GM23338 (cell line): ENCODE measurements at regions not wholly inside any gene's neighbourhood (a gene's known extent, or its start where the extent isn't known, plus 50 kb on each side); places are given as distances from the start of the nearest gene placed in this dataset.

Experiments used
- ATAC-seq: fragments of 200-7000 bp; cut with Tn5 transposase; 3 replicates; pipeline ENCODE4 v1.9.1; 2020
- DNase-seq: peaks from one replicate; pipeline ENCODE4 v3.0.0-alpha.2; 2015; ENCODE audit warnings: low spot score
- H2AFZ ChIP-seq: fragments of 200-600 bp; sonication (generic); 2 replicates; pipeline ENCODE4 v1.8.0; 2016; ENCODE audit warnings: antibody characterized with exemption, mild to moderate bottlenecking, moderate library complexity
- H3F3A ChIP-seq: fragments of 200-600 bp; sonication (generic); replicated peaks from 2 replicates; pipeline ENCODE4 v1.8.0; 2017; ENCODE audit warnings: antibody characterized with exemption, mixed run types, low read depth
- H3K27ac ChIP-seq: fragments of 200-600 bp; sonication (generic); 2 replicates; pipeline ENCODE4 v1.6.1; 2016; ENCODE audit warnings: low read depth
- H3K27me3 ChIP-seq: fragments of 200-600 bp; sonication (generic); 2 replicates; pipeline ENCODE4 v1.8.0; 2016; ENCODE audit warnings: mild to moderate bottlenecking, mixed run types, moderate library complexity; ENCODE audit not compliant: insufficient read depth
- H3K36me3 ChIP-seq: fragments of 200-600 bp; sonication (generic); 2 replicates; pipeline ENCODE4 v1.8.0; 2016; ENCODE audit warnings: mild to moderate bottlenecking; ENCODE audit not compliant: insufficient read depth
- H3K4me1 ChIP-seq: fragments of 200-600 bp; sonication (generic); 2 replicates; pipeline ENCODE4 v1.8.0; 2016; ENCODE audit warnings: mild to moderate bottlenecking, moderate library complexity; ENCODE audit not compliant: insufficient read depth
- H3K4me2 ChIP-seq: fragments of 200-600 bp; sonication (generic); 2 replicates; pipeline ENCODE4 v1.7.1; 2017; ENCODE audit warnings: mixed run types
- H3K4me3 ChIP-seq: fragments of 200-600 bp; sonication (generic); 2 replicates; pipeline ENCODE4 v1.6.1; 2016; ENCODE audit warnings: mixed run types
- H3K79me2 ChIP-seq: fragments of 200-600 bp; sonication (generic); replicated peaks from 2 replicates; pipeline ENCODE4 v1.8.0; 2017; ENCODE audit warnings: mild to moderate bottlenecking; ENCODE audit not compliant: insufficient read depth
- H3K9me2 ChIP-seq: fragments of 200-600 bp; sonication (generic); 2 replicates; pipeline ENCODE4 v1.8.0; 2017; ENCODE audit not compliant: insufficient read depth
- H4K20me1 ChIP-seq: fragments of 200-600 bp; sonication (generic); replicated peaks from 2 replicates; pipeline ENCODE4 v1.8.0; 2017; ENCODE audit warnings: mild to moderate bottlenecking; ENCODE audit not compliant: insufficient read depth
- H3K27ac Mint-ChIP-seq: 2 replicates; pipeline ENCODE4 v1.8.0; 2020; ENCODE audit warnings: inconsistent platforms, mild to moderate bottlenecking, moderate library complexity, mixed read lengths
- H3K27me3 Mint-ChIP-seq: 3 replicates; pipeline ENCODE4 v1.8.0; 2022; ENCODE audit warnings: low read depth, mild to moderate bottlenecking, moderate library complexity, mixed read lengths, inconsistent platforms; ENCODE audit not compliant: insufficient read depth, poor library complexity
- H3K36me3 Mint-ChIP-seq: 3 replicates; pipeline ENCODE4 v1.8.0; 2021; ENCODE audit warnings: low read depth, mild to moderate bottlenecking, inconsistent platforms, moderate library complexity, mixed read lengths
- H3K4me1 Mint-ChIP-seq: 3 replicates; pipeline ENCODE4 v1.8.0; 2020; ENCODE audit warnings: mild to moderate bottlenecking, inconsistent platforms, mixed read lengths
- H3K4me3 Mint-ChIP-seq: 3 replicates; pipeline ENCODE4 v1.8.0; 2021; ENCODE audit warnings: moderate library complexity, mild to moderate bottlenecking, inconsistent platforms, mixed read lengths
- H3K9me3 Mint-ChIP-seq: 3 replicates; pipeline ENCODE4 v1.8.0; 2020; ENCODE audit warnings: moderate library complexity, mild to moderate bottlenecking, inconsistent platforms, mixed read lengths
- EZH2phosphoT487 ChIP-seq: fragments of 200-600 bp; sonication (generic); IDR thresholded peaks from one replicate; pipeline ENCODE4 v1.8.1; 2018; ENCODE audit warnings: antibody characterized with exemption; ENCODE audit not compliant: unreplicated experiment
- JUNB ChIP-seq: IDR thresholded peaks from one replicate; pipeline ENCODE4 v1.6.1; 2016; ENCODE audit warnings: antibody characterized with exemption; ENCODE audit not compliant: unreplicated experiment
- NANOG ChIP-seq: IDR thresholded peaks from 2 replicates; pipeline ENCODE4 v1.6.1; 2016; ENCODE audit warnings: antibody characterized with exemption, borderline replicate concordance
- STAT1 ChIP-seq: IDR thresholded peaks from one replicate; pipeline ENCODE4 v1.6.1; 2016; ENCODE audit warnings: antibody characterized with exemption; ENCODE audit not compliant: unreplicated experiment
- TF ChIP-seq, protein P1 (sequence below): fragments of 250-450 bp; sonication (Bioruptor Pico); IDR thresholded peaks from 2 replicates; pipeline ENCODE4 v1.5.0; 2020; ENCODE audit warnings: mild to moderate bottlenecking, moderate library complexity
- TF ChIP-seq, protein P2 (sequence below), 2 experiments: fragments of 200-600 bp in 1 of 2; sonication (generic) in 1 of 2; conservative IDR thresholded peaks; 2 replicates each; pipeline versions ENCODE4 v1.5.1 to v1.6.1; 2016 to 2017; ENCODE audit warnings: antibody characterized with exemption in 2 of 2, low read depth in 2 of 2, mild to moderate bottlenecking in 2 of 2, moderate library complexity in 1 of 2
- TF ChIP-seq, protein P3 (sequence below): IDR thresholded peaks from one replicate; pipeline ENCODE4 v1.6.1; 2018; ENCODE audit warnings: antibody characterized with exemption; ENCODE audit not compliant: unreplicated experiment

DNA sequence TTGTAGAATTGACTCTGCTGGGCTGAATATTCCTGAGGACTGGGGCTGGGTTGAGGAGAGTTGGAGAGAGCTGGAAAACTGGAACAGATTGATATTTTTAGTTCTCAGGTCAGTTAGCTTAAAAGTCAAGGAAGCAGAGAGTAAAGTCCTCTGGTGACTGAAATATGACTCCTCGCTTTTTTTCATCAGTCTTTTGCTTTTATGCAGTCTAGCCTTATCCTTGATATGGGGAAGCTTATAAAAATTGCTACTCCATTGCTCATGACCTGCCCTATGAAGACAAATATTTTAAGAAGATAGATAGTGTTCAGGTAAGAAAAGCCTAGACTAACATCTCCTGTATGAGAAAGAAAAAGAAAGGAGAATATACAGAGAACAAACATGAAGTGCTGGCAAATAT lies 152.7 kb downstream of the C4orf33 start (continued):
- TF ChIP-seq, protein P1, sequence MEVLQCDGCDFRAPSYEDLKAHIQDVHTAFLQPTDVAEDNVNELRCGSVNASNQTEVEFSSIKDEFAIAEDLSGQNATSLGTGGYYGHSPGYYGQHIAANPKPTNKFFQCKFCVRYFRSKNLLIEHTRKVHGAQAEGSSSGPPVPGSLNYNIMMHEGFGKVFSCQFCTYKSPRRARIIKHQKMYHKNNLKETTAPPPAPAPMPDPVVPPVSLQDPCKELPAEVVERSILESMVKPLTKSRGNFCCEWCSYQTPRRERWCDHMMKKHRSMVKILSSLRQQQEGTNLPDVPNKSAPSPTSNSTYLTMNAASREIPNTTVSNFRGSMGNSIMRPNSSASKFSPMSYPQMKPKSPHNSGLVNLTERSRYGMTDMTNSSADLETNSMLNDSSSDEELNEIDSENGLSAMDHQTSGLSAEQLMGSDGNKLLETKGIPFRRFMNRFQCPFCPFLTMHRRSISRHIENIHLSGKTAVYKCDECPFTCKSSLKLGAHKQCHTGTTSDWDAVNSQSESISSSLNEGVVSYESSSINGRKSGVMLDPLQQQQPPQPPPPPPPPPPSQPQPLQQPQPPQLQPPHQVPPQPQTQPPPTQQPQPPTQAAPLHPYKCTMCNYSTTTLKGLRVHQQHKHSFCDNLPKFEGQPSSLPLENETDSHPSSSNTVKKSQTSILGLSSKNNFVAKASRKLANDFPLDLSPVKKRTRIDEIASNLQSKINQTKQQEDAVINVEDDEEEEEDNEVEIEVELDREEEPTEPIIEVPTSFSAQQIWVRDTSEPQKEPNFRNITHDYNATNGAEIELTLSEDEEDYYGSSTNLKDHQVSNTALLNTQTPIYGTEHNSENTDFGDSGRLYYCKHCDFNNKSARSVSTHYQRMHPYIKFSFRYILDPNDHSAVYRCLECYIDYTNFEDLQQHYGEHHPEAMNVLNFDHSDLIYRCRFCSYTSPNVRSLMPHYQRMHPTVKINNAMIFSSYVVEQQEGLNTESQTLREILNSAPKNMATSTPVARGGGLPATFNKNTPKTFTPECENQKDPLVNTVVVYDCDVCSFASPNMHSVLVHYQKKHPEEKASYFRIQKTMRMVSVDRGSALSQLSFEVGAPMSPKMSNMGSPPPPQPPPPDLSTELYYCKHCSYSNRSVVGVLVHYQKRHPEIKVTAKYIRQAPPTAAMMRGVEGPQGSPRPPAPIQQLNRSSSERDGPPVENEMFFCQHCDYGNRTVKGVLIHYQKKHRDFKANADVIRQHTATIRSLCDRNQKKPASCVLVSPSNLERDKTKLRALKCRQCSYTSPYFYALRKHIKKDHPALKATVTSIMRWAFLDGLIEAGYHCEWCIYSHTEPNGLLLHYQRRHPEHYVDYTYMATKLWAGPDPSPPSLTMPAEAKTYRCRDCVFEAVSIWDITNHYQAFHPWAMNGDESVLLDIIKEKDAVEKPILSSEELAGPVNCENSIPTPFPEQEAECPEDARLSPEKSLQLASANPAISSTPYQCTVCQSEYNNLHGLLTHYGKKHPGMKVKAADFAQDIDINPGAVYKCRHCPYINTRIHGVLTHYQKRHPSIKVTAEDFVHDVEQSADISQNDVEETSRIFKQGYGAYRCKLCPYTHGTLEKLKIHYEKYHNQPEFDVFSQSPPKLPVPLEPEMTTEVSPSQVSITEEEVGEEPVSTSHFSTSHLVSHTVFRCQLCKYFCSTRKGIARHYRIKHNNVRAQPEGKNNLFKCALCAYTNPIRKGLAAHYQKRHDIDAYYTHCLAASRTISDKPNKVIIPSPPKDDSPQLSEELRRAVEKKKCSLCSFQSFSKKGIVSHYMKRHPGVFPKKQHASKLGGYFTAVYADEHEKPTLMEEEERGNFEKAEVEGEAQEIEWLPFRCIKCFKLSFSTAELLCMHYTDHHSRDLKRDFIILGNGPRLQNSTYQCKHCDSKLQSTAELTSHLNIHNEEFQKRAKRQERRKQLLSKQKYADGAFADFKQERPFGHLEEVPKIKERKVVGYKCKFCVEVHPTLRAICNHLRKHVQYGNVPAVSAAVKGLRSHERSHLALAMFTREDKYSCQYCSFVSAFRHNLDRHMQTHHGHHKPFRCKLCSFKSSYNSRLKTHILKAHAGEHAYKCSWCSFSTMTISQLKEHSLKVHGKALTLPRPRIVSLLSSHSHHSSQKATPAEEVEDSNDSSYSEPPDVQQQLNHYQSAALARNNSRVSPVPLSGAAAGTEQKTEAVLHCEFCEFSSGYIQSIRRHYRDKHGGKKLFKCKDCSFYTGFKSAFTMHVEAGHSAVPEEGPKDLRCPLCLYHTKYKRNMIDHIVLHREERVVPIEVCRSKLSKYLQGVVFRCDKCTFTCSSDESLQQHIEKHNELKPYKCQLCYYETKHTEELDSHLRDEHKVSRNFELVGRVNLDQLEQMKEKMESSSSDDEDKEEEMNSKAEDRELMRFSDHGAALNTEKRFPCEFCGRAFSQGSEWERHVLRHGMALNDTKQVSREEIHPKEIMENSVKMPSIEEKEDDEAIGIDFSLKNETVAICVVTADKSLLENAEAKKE = no peak
- TF ChIP-seq, protein P2, sequence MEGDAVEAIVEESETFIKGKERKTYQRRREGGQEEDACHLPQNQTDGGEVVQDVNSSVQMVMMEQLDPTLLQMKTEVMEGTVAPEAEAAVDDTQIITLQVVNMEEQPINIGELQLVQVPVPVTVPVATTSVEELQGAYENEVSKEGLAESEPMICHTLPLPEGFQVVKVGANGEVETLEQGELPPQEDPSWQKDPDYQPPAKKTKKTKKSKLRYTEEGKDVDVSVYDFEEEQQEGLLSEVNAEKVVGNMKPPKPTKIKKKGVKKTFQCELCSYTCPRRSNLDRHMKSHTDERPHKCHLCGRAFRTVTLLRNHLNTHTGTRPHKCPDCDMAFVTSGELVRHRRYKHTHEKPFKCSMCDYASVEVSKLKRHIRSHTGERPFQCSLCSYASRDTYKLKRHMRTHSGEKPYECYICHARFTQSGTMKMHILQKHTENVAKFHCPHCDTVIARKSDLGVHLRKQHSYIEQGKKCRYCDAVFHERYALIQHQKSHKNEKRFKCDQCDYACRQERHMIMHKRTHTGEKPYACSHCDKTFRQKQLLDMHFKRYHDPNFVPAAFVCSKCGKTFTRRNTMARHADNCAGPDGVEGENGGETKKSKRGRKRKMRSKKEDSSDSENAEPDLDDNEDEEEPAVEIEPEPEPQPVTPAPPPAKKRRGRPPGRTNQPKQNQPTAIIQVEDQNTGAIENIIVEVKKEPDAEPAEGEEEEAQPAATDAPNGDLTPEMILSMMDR (conservative IDR thresholded peaks at IDR 0.05; ENCODE audit: low read depth in 2 of 2) = no peak
- no peak for TF ChIP-seq JUNB
- no peak for TF ChIP-seq STAT1
- TF ChIP-seq EZH2phosphoT487 = no peak

DNA sequence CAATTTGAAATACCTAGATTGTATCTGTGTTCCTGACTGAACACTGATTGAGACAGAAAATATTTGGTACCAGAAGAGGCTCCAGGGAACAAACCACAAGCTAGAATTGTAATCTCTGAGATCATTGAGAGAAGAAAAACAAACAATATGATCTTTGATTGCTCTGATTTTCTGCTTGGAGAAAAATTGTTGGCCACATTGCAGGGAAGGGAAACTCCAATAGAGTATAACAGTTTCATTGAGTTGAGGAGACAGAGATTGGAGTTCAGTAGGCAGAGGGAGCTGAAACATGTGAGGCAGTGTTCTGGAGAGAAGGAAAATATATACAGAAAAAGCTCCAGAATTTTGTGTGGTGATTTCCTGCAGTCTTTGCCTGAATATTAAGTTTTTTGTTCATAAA lies 158.2 kb downstream of the C4orf33 start:
- Mint-ChIP-seq H3K4me3 (no peak overlapping the region), H3K36me3 (0 out of 3 replicates have a peak, but pooled peaks cover 9% of the 10 kb centered on the region), H3K4me1 (peaks cover 9% of the 10 kb centered on the region), H3K27ac (no peak overlapping the region), H3K27me3 (no peaks in the 10 kb centered on the region), H3K9me3 (peaks cover 9% of the 10 kb centered on the region; the same call in 1 of the 3 replicates)
- DNase-seq = no peak
- Histone ChIP-seq H3K79me2 (no peaks in the 10 kb centered on the region), H2AFZ (0 out of 2 replicates have a peak overlapping the region, but pooled peaks have one; percentile 16), H3K27ac (no peak overlapping the region), H4K20me1 (no peaks in the 10 kb centered on the region), H3F3A (no peaks in the 10 kb centered on the region), H3K27me3 (no peaks in the 10 kb centered on the region), H3K4me2 (no peak overlapping the region), H3K4me3 (no peak overlapping the region), H3K9me2 (peaks cover 17% of the 10 kb centered on the region), H3K36me3 (no peaks in the 10 kb centered on the region), H3K4me1 (no peaks in the 10 kb centered on the region)
- no peak for ATAC-seq
- no peak for TF ChIP-seq NANOG
- TF ChIP-seq, protein P3, sequence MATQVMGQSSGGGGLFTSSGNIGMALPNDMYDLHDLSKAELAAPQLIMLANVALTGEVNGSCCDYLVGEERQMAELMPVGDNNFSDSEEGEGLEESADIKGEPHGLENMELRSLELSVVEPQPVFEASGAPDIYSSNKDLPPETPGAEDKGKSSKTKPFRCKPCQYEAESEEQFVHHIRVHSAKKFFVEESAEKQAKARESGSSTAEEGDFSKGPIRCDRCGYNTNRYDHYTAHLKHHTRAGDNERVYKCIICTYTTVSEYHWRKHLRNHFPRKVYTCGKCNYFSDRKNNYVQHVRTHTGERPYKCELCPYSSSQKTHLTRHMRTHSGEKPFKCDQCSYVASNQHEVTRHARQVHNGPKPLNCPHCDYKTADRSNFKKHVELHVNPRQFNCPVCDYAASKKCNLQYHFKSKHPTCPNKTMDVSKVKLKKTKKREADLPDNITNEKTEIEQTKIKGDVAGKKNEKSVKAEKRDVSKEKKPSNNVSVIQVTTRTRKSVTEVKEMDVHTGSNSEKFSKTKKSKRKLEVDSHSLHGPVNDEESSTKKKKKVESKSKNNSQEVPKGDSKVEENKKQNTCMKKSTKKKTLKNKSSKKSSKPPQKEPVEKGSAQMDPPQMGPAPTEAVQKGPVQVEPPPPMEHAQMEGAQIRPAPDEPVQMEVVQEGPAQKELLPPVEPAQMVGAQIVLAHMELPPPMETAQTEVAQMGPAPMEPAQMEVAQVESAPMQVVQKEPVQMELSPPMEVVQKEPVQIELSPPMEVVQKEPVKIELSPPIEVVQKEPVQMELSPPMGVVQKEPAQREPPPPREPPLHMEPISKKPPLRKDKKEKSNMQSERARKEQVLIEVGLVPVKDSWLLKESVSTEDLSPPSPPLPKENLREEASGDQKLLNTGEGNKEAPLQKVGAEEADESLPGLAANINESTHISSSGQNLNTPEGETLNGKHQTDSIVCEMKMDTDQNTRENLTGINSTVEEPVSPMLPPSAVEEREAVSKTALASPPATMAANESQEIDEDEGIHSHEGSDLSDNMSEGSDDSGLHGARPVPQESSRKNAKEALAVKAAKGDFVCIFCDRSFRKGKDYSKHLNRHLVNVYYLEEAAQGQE = no peak
